DMS 273 treated with DMSO at 0.1 percent for 48 hours (cell line): ENCODE measurements at regions not wholly inside any gene's neighbourhood (a gene's known extent, or its start where the extent isn't known, plus 50 kb on each side); places are given as distances from the start of the nearest gene placed in this dataset.

Experiments used
- DNase-seq: peaks from one replicate; lab custom pipeline; 2025; lab: John Stamatoyannopoulos, UW

GRCh38 chr22:48836673-48837340, 990.9 kb downstream of the BRD1 start:
- no peak for DNase-seq

GRCh38 chr22:48835857-48836672, 991.6 kb downstream of the BRD1 start:
- no peak for DNase-seq

- DNase-seq, result no peak
Measured at GRCh38 chr22:48835364-48835763, 992.3 kb downstream of the BRD1 start.

GRCh38 chr22:48834404-48834803, 993.3 kb downstream of the BRD1 start:
- no peak for DNase-seq

DNA sequence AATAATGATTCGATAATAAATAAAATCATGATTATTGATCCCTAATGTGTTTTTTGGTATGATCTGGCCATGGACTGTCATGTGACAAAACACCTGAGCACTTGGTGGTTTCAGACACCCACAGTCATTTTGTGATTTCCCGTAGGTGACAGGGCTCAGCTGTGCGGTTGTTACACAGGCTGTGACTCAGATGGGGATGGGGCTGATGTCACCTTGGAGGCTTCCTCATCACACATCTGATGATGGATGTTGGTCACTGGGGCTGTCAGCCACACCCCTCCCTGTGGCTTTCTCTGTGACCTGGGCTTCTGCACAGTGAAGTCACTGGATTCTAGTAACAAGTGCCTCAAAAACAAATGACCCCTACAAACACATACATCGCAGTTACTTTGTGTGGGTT, 995.1 kb downstream of the BRD1 start:
- no peak for DNase-seq

GRCh38 chr22:48829908-48830307, 997.8 kb downstream of the BRD1 start:
- no peak for DNase-seq

DNA sequence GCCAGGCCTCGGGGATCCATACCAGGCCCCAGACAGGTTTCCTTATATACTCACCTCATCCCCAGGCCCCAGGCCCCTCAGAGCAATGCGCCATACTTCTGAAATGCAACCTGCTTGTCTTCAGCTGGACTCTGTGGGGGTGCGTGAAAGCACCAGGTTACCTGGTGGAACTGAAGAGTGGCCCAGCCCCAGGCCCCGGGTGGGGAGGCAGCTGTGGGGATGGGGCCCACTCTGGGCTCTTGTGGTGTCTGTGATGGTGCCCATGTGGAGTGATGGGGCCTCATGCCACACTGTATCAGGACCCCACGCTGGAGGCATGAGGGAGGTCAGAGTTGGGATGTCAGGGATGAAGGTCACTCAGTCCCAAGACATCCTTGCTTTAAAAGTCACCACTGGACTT, 999.0 kb downstream of the BRD1 start:
- DNase-seq, result no peak

- no peak for DNase-seq
Measured at GRCh38 chr22:48827904-48828555, 999.6 kb downstream of the BRD1 start.

GRCh38 chr22:48827268-48827846, 1000.3 kb downstream of the BRD1 start:
- no peak for DNase-seq

GRCh38 chr22:48826546-48826945, 1001.1 kb downstream of the BRD1 start:
- no peak for DNase-seq

- DNase-seq, result no peak
Measured at GRCh38 chr22:48825802-48826520, 1001.7 kb downstream of the BRD1 start.

GRCh38 chr22:48824712-48825651, 1002.7 kb downstream of the BRD1 start:
- peak; percentile 10 for DNase-seq

- no peak for DNase-seq
Measured at GRCh38 chr22:48823941-48824340, 1003.7 kb downstream of the BRD1 start.

DNA sequence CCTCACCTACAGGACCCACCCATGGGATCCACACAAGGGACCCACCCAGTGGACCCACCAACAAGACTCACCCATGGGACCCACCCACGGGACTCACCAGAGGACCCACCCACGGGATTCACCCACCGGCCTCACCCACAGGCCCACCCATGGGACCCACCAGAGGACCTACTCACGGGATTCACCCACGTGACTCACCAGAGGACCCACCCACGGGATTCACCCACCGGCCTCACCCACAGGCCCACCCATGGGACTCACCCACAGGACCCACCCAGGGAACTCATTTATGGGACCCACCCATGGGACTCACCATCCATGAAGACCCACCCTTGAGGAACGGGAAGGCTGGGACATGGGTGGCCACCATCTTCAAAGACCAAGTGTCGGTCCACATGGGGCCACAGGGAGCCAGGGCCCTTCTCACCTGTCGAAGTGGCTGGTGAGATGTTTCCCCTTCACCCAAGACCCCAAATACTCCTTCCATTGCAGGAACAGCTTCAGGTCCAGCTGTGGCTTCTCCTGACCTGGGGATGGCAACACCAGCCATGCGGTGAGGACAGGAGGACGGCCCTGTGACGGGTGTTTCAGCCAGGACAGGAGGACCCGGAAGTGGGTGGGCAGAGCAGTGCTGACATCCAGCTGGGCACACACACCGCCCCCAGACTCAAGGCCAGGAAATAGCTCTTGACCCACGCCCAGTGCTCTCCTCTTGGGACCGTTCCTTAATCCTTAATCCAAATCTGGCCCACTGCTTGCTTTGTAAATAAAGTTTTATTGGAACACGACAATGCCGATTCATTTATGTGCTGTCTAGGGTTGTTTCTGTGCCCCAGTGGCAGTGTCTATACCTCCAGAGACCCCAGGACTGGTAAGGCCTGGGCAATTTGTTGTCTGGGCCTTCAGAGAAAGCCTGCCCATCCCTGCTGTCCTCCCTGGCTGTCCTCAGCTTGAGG, 1005.1 kb downstream of the BRD1 start:
- no peak for DNase-seq

DNA sequence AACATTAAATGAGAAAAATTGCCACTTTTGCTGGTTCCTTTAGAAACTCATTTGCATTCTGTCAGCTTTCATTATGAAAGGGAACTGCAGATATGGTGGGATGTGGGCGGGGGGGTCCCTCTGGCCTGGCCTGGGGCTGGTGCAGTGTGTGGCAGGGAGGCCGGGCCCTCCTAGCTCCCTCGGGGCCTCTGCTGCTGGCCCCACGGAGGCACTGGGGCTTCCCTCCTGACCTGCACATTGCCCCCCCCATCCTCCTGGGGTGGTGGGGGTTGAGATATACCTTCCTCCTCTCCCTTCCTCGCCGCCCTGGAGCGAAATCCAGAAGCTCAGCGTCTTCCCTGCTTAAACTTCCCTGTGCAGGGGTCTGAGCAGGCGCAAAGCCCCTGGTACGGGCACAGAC, 1005.9 kb downstream of the BRD1 start:
- DNase-seq, result no peak

DNA sequence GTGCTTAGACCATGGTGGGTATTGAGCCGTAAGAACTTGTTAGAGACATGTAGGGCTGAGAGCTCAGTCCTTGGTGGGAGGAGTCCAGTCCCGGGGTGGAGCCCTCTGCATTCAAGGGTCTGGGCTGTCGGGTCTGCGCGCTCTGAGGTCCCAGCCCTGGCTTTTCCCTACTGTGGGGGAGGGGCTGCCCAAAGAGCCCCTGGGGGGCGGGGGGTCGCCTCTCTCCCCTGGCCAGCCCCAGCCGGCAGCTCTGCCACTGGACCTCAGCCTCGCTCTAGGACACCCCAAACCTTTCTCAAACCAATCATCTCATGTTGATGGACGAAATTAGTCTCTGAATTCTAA, 1006.4 kb downstream of the BRD1 start:
- DNase-seq, result no peak

DNA sequence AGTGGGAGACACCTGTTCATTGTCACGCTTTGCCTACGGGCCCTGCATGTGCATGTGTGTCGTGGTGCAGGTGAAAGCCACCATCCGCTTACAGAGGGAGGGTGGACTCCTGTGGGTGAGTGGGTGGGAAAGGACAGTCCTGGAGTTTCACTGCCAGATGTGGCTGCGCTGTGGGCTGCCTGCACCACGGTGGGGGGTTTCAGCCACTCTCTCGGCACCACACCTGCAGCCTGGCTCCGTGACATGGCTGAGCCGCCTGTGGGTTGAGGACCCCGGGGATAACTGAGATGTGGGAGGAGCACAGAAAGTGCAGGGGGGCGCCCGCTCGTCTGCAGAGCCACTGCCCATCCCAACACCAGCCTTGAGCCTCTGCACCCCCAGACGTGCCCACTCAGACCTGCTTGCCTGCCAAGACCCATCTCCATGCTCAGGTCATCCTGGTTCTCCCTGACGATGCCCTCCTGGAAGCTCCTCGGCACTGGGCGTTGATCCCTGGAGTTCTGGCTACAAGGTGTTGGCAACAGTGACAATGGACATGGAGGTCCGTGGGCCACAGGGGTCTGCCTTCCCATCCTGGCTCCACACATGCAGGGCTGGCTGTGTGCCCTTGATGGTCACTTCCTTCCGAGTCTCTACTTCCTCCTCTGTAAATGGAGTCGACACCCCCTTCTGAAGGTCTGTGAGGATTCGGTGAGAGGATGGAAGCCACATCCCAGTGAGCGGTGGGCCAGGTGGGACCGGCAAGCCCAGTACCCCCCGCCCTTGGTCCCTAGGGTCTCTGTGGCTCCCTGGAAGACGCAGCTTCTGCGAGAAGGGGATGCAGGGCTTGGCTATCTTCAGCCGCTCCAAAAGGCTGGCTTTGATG, 1007.0 kb downstream of the BRD1 start:
- no peak for DNase-seq

GRCh38 chr22:48819961-48820360, 1007.7 kb downstream of the BRD1 start:
- no peak for DNase-seq

- no peak for DNase-seq
Measured at GRCh38 chr22:48819232-48819631, 1008.4 kb downstream of the BRD1 start.
